GM21528 (cell line): ENCODE measurements at regions not wholly inside any gene's neighbourhood (a gene's known extent, or its start where the extent isn't known, plus 50 kb on each side); places are given as distances from the start of the nearest gene placed in this dataset.
"Not testable (repeated sequence)": the region's sequence is repeated elsewhere in the genome, so short reads cannot be mapped to it uniquely, and the experiment has no call there.

Source experiments
- ATAC-seq: cut with Tn5 transposase; IDR thresholded peaks from one replicate; pipeline ENCODE4 v1.9.1; 2021; ENCODE audit warnings: mild to moderate bottlenecking, moderate library complexity; ENCODE audit not compliant: unreplicated experiment, low FRiP score

GRCh38 chr7:46616636-46617035 is 695.6 kb upstream of the IGFBP3 start:
- ATAC-seq, result no peak

GRCh38 chr7:46613551-46613950 is 692.5 kb upstream of the IGFBP3 start:
- ATAC-seq, result no peak

- ATAC-seq, result no peak
These were observed 692.0 kb upstream of the IGFBP3 start for GRCh38 chr7:46613116-46613515.

- ATAC-seq, result no peak
These were observed 690.4 kb upstream of the IGFBP3 start for GRCh38 chr7:46611508-46611907.

GRCh38 chr7:46610746-46611145 is 689.7 kb upstream of the IGFBP3 start:
- ATAC-seq, result no peak

GRCh38 chr7:46607176-46607575 is 686.1 kb upstream of the IGFBP3 start:
- ATAC-seq, result no peak

- ATAC-seq, result no peak
These were observed 685.7 kb upstream of the IGFBP3 start for GRCh38 chr7:46606761-46607160.

GRCh38 chr7:46604241-46604661 is 683.2 kb upstream of the IGFBP3 start:
- ATAC-seq, result no peak

- ATAC-seq, result no peak
These were observed 682.7 kb upstream of the IGFBP3 start for GRCh38 chr7:46603780-46604179.

- ATAC-seq, result no peak
These were observed 682.3 kb upstream of the IGFBP3 start for GRCh38 chr7:46603296-46603752.

- ATAC-seq, result no peak
These were observed 679.3 kb upstream of the IGFBP3 start for GRCh38 chr7:46600340-46600739.

GRCh38 chr7:46594831-46595230 is 673.8 kb upstream of the IGFBP3 start:
- ATAC-seq, result not testable (repeated sequence)

- ATAC-seq, result not testable (repeated sequence)
These were observed 670.1 kb upstream of the IGFBP3 start for GRCh38 chr7:46590918-46591905.

GRCh38 chr7:46589286-46589685 is 668.2 kb upstream of the IGFBP3 start:
- ATAC-seq, result no peak

- ATAC-seq, result no peak
These were observed 665.3 kb upstream of the IGFBP3 start for GRCh38 chr7:46586406-46586805.

GRCh38 chr7:46583656-46584055 is 662.6 kb upstream of the IGFBP3 start:
- ATAC-seq, result no peak

GRCh38 chr7:46581268-46581667 is 660.2 kb upstream of the IGFBP3 start:
- ATAC-seq, result no peak

GRCh38 chr7:46580766-46581165 is 659.7 kb upstream of the IGFBP3 start:
- no peak for ATAC-seq

GRCh38 chr7:46577394-46577793 is 656.3 kb upstream of the IGFBP3 start:
- no peak for ATAC-seq

GRCh38 chr7:46576950-46577349 is 655.9 kb upstream of the IGFBP3 start:
- ATAC-seq, result no peak

GRCh38 chr7:46572691-46573090 is 651.6 kb upstream of the IGFBP3 start:
- no peak for ATAC-seq

- ATAC-seq, result no peak
These were observed 650.9 kb upstream of the IGFBP3 start for GRCh38 chr7:46571996-46572395.
